ENCODE measurements at regions not wholly inside any gene's neighbourhood (a gene's known extent, or its start where the extent isn't known, plus 50 kb on each side); places are given as distances from the start of the nearest gene placed in this dataset.

DNA sequence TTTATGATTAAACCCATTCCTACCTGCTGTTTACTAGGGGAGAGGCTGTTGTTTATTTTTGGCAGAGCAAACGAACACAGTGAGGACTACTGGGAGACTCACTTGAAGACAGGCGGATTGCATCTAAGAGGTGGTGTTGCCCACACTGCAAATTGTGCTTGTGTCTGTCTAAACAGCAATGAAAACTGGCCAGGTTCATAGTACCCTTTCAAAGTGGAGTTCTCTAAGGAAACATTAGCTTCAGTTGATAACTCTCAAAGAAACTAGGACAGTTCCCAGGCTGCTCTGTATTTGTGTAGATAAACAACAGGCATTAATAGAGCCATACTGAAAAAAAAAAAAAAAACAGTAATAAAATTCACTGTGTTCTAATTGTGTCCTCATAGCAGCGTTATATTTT, 466.0 kb upstream of the RGS6 start:
- TF ChIP-seq RAD21 (conservative IDR thresholded peaks at IDR 0.05): no peak
- no peak for TF ChIP-seq EP300 (conservative IDR thresholded peaks at IDR 0.05; ENCODE audit: poor library complexity, severe bottlenecking)
- no peak for TF ChIP-seq MXI1 (conservative IDR thresholded peaks at IDR 0.05; ENCODE audit: poor library complexity, severe bottlenecking)
- no peak for TF ChIP-seq TAF1 (IDR thresholded peaks at IDR 0.05; ENCODE audit: low read depth)
- TF ChIP-seq, protein P1, sequence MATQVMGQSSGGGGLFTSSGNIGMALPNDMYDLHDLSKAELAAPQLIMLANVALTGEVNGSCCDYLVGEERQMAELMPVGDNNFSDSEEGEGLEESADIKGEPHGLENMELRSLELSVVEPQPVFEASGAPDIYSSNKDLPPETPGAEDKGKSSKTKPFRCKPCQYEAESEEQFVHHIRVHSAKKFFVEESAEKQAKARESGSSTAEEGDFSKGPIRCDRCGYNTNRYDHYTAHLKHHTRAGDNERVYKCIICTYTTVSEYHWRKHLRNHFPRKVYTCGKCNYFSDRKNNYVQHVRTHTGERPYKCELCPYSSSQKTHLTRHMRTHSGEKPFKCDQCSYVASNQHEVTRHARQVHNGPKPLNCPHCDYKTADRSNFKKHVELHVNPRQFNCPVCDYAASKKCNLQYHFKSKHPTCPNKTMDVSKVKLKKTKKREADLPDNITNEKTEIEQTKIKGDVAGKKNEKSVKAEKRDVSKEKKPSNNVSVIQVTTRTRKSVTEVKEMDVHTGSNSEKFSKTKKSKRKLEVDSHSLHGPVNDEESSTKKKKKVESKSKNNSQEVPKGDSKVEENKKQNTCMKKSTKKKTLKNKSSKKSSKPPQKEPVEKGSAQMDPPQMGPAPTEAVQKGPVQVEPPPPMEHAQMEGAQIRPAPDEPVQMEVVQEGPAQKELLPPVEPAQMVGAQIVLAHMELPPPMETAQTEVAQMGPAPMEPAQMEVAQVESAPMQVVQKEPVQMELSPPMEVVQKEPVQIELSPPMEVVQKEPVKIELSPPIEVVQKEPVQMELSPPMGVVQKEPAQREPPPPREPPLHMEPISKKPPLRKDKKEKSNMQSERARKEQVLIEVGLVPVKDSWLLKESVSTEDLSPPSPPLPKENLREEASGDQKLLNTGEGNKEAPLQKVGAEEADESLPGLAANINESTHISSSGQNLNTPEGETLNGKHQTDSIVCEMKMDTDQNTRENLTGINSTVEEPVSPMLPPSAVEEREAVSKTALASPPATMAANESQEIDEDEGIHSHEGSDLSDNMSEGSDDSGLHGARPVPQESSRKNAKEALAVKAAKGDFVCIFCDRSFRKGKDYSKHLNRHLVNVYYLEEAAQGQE (IDR thresholded peaks at IDR 0.05; ENCODE audit: borderline replicate concordance): no peak
- TF ChIP-seq SMC3 (conservative IDR thresholded peaks at IDR 0.05; ENCODE audit: poor library complexity): no peak
- no peak for TF ChIP-seq POLR2AphosphoS5 (IDR thresholded peaks at IDR 0.05)
- TF ChIP-seq CTCF (IDR thresholded peaks at IDR 0.05; ENCODE audit: poor library complexity, severe bottlenecking): no peak
- TF ChIP-seq EZH2 (IDR thresholded peaks at IDR 0.05; ENCODE audit: borderline replicate concordance, insufficient read depth, low read length, poor library complexity, severe bottlenecking): no peak
- H3K9me3 ChIP-seq (ENCODE audit: low read length): no peaks in the 10 kb centered on the region
- H2AFZ ChIP-seq (ENCODE audit: low read depth, low read length): no peak overlapping the region
- H3K27ac ChIP-seq (ENCODE audit: low read length): no peak overlapping the region
- no peaks in the 10 kb centered on the region for H3F3A ChIP-seq (ENCODE audit: insufficient read depth, low read length, poor library complexity, severe bottlenecking)
- H3K4me2 ChIP-seq (ENCODE audit: low read length): no peak overlapping the region
- no peaks in the 10 kb centered on the region for H3K9me2 ChIP-seq (ENCODE audit: insufficient read depth, low read length)
- H3K9ac ChIP-seq (ENCODE audit: low read length): no peak overlapping the region
- no peaks in the 10 kb centered on the region for H4K20me1 ChIP-seq (ENCODE audit: insufficient read depth)
- H3K27me3 ChIP-seq (ENCODE audit: insufficient read depth, low read depth, low read length): no peaks in the 10 kb centered on the region
- no peaks in the 10 kb centered on the region for H3K36me3 ChIP-seq (ENCODE audit: insufficient read depth, low read length)
- H3K79me2 ChIP-seq (replicated peaks; ENCODE audit: insufficient read depth, low read length): no peaks in the 10 kb centered on the region
- no peak overlapping the region for H3K4me3 ChIP-seq (ENCODE audit: low read length)

GRCh38 chr14:71466946-71467345, 465.3 kb upstream of the RGS6 start:
- H3K27me3 ChIP-seq (ENCODE audit: insufficient read depth, low read depth, low read length): no peaks in the 10 kb centered on the region
- no peak overlapping the region for H3K27ac ChIP-seq (ENCODE audit: low read length)
- H3K79me2 ChIP-seq (replicated peaks; ENCODE audit: insufficient read depth, low read length): no peaks in the 10 kb centered on the region
- H4K20me1 ChIP-seq (ENCODE audit: insufficient read depth): no peaks in the 10 kb centered on the region
- no peak overlapping the region for H3K4me3 ChIP-seq (ENCODE audit: low read length)
- H3K36me3 ChIP-seq (ENCODE audit: insufficient read depth, low read length): no peaks in the 10 kb centered on the region
- H3K4me2 ChIP-seq (ENCODE audit: low read length): no peak overlapping the region
- no peak overlapping the region for H3K9ac ChIP-seq (ENCODE audit: low read length)
- no peaks in the 10 kb centered on the region for H3F3A ChIP-seq (ENCODE audit: insufficient read depth, low read length, poor library complexity, severe bottlenecking)
- TF ChIP-seq, protein P1 (IDR thresholded peaks at IDR 0.05; ENCODE audit: borderline replicate concordance): no peak
- no peak for TF ChIP-seq RAD21 (conservative IDR thresholded peaks at IDR 0.05)
- no peak for TF ChIP-seq CTCF (IDR thresholded peaks at IDR 0.05; ENCODE audit: poor library complexity, severe bottlenecking)
- no peak for TF ChIP-seq EZH2 (IDR thresholded peaks at IDR 0.05; ENCODE audit: borderline replicate concordance, insufficient read depth, low read length, poor library complexity, severe bottlenecking)
- no peak for TF ChIP-seq MXI1 (conservative IDR thresholded peaks at IDR 0.05; ENCODE audit: poor library complexity, severe bottlenecking)
- TF ChIP-seq TAF1 (IDR thresholded peaks at IDR 0.05; ENCODE audit: low read depth): no peak
- no peak for TF ChIP-seq EP300 (conservative IDR thresholded peaks at IDR 0.05; ENCODE audit: poor library complexity, severe bottlenecking)
- no peak for TF ChIP-seq SMC3 (conservative IDR thresholded peaks at IDR 0.05; ENCODE audit: poor library complexity)
- no peak for TF ChIP-seq POLR2AphosphoS5 (IDR thresholded peaks at IDR 0.05)
- no peak overlapping the region for H2AFZ ChIP-seq (ENCODE audit: low read depth, low read length)
- H3K9me3 ChIP-seq (ENCODE audit: low read length): no peaks in the 10 kb centered on the region
- H3K9me2 ChIP-seq (ENCODE audit: insufficient read depth, low read length): no peaks in the 10 kb centered on the region
